Prostate gland (tissue), 2 donors: ENCODE measurements at regions not wholly inside any gene's neighbourhood (a gene's known extent, or its start where the extent isn't known, plus 50 kb on each side); places are given as distances from the start of the nearest gene placed in this dataset.

Experiments used
- DNase-seq: peaks from one replicate; pipeline ENCODE4 v3.0.0-alpha.2; 2019; ENCODE audit warnings: low spot score
- H3K27ac ChIP-seq, 2 donors: fragments of 200-600 bp; sonication (generic); 2 replicates each; pipeline ENCODE4 v1.5.1; 2017 to 2019
- H3K27me3 ChIP-seq: fragments of 200-600 bp; sonication (generic); replicated peaks from 2 replicates; pipeline ENCODE4 v1.5.1; 2019; ENCODE audit not compliant: insufficient read depth
- H3K36me3 ChIP-seq, 2 donors: fragments of 200-600 bp; sonication (generic); 1 replicate in 1 of 2; 2 replicates in 1 of 2; pipeline versions ENCODE4 v1.5.1 to v1.8.1; 2017 to 2019
- H3K4me1 ChIP-seq: fragments of 200-600 bp; sonication (generic); replicated peaks from 2 replicates; pipeline ENCODE4 v1.5.1; 2019
- H3K4me3 ChIP-seq, 2 donors: fragments of 200-600 bp; sonication (generic); 2 replicates each; pipeline ENCODE4 v1.5.1; 2017 to 2019
- H3K9me3 ChIP-seq: fragments of 200-600 bp; sonication (generic); 2 replicates; pipeline ENCODE4 v1.5.1; 2017
- POLR2A ChIP-seq: fragments of 450-650 bp; IDR thresholded peaks from one replicate; pipeline ENCODE4 v1.6.1; 2016; ENCODE audit warnings: antibody characterized with exemption, mild to moderate bottlenecking
- POLR2AphosphoS5 ChIP-seq: sonication (generic); formaldehyde crosslinking; IDR thresholded peaks from one replicate; pipeline ENCODE4 v1.6.1; 2017; ENCODE audit warnings: antibody characterized with exemption
- WGBS: methylation state at CpG from one replicate; pipeline ENCODE4 v1.1.5; 2018; 5-methylcytosine and 5-hydroxymethylcytosine counted together
- intact Hi-C: fragments of 100-400 bp; cut with DNase I; formaldehyde crosslinking; loops from one replicate; pipeline ENCODE4 v1.14.2; 2022
- TF ChIP-seq, protein P1 (sequence below), 4 experiments: fragments of 200-600 bp in 2 of 4; fragments of 450-650 bp in 2 of 4; sonication (generic) in 2 of 4; IDR thresholded peaks; 1 replicate in 3 of 4; 2 replicates in 1 of 4; pipeline ENCODE4 v1.5.1; 2016 to 2019; ENCODE audit warnings: antibody characterized with exemption in 4 of 4, mild to moderate bottlenecking in 2 of 4, moderate library complexity in 2 of 4

DNA sequence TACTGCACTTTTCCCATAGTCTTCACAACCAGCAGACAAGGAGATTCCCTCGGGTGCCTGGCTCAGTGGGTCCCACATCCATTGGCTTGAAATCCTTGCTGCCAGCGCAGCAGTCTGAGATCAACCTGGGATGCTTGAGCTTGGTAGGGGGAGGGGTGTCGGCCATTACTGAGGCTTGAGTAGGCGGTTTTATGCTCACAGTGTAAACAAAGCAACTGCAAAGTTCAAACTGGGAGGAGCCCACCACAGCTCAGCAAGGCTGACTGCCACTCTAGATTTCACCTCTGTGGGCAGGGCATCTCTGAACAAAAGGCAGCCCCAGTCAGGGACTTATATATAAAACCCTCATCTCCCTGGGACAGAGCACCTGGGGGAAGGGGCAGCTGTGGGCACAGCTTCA, 512.3 kb upstream of the MPDZ start:
- Histone ChIP-seq H3K27me3 (no peaks in the 10 kb centered on the region), H3K4me1 (no peaks in the 10 kb centered on the region), H3K4me3 (no peak overlapping the region), H3K36me3 (no peaks in the 10 kb centered on the region), H3K9me3 (no peaks in the 10 kb centered on the region), H3K27ac (no peak overlapping the region)
- no peak for DNase-seq
- TF ChIP-seq POLR2AphosphoS5, result no peak
- TF ChIP-seq POLR2A, result no peak
- intact Hi-C loops, result no loop called here
- WGBS, result 67% methylated on average over 4 of the region's 4 CpGs

GRCh38 chr9:13790055-13790454, 510.6 kb upstream of the MPDZ start:
- Histone ChIP-seq H3K9me3 (no peaks in the 10 kb centered on the region), H3K27ac (no peak overlapping the region), H3K36me3 (no peaks in the 10 kb centered on the region), H3K4me1 (no peaks in the 10 kb centered on the region), H3K27me3 (no peaks in the 10 kb centered on the region), H3K4me3 (no peak overlapping the region)
- TF ChIP-seq POLR2A (no peak), POLR2AphosphoS5 (no peak)
- TF ChIP-seq, protein P1, sequence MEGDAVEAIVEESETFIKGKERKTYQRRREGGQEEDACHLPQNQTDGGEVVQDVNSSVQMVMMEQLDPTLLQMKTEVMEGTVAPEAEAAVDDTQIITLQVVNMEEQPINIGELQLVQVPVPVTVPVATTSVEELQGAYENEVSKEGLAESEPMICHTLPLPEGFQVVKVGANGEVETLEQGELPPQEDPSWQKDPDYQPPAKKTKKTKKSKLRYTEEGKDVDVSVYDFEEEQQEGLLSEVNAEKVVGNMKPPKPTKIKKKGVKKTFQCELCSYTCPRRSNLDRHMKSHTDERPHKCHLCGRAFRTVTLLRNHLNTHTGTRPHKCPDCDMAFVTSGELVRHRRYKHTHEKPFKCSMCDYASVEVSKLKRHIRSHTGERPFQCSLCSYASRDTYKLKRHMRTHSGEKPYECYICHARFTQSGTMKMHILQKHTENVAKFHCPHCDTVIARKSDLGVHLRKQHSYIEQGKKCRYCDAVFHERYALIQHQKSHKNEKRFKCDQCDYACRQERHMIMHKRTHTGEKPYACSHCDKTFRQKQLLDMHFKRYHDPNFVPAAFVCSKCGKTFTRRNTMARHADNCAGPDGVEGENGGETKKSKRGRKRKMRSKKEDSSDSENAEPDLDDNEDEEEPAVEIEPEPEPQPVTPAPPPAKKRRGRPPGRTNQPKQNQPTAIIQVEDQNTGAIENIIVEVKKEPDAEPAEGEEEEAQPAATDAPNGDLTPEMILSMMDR (IDR thresholded peaks at IDR 0.05), result no peak
- no peak for DNase-seq
- intact Hi-C loops, result no loop called here
- 80% methylated on average over 2 of the region's 2 CpGs for WGBS

DNA sequence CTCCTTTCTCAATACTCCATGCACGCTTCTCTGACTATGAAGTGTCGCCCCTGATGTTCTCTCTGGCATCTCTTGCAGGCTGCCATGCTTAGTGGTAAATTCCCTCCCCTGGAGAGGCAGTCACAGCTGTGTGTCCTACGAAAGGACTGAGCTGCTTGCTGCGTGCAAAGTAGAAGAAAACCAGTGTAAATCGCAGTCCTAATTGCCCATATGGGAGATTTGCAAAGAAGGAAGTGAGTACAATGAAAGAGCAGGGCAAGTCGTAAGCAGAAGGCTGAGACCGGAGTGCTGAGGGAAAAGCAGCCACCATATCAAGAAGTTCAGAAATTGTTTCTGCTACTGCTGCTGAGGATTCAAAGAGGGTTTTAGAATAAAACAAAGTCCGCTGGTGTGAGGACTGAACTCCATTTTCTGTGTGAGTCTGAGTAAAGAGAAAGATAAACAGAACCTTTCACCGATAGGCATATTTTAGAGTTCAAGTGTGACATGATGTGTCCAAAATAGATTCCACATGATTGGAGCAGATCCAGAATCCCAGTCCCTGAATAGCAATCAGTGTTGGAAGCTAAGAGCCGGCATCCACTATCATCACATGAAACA, 507.8 kb upstream of the MPDZ start:
- H3K4me1 ChIP-seq, result no peaks in the 10 kb centered on the region
- H3K9me3 ChIP-seq, result no peaks in the 10 kb centered on the region
- no peak overlapping the region for H3K27ac ChIP-seq
- DNase-seq, result no peak
- WGBS, result 74% methylated on average over 10 of the region's 10 CpGs
- TF ChIP-seq POLR2A (no peak), POLR2AphosphoS5 (no peak)
- TF ChIP-seq, protein P1 (IDR thresholded peaks at IDR 0.05), result no peak
- intact Hi-C loops, result no loop called here
- H3K36me3 ChIP-seq, result no peaks in the 10 kb centered on the region
- H3K27me3 ChIP-seq, result no peaks in the 10 kb centered on the region
- H3K4me3 ChIP-seq, result no peak overlapping the region

GRCh38 chr9:13786711-13787110, 507.2 kb upstream of the MPDZ start:
- Histone ChIP-seq H3K36me3 (no peaks in the 10 kb centered on the region), H3K9me3 (no peaks in the 10 kb centered on the region), H3K27ac (no peak overlapping the region), H3K27me3 (no peaks in the 10 kb centered on the region), H3K4me1 (no peaks in the 10 kb centered on the region), H3K4me3 (no peak overlapping the region)
- intact Hi-C loops, result no loop called here
- TF ChIP-seq, protein P1 (IDR thresholded peaks at IDR 0.05), result no peak
- no peak for TF ChIP-seq POLR2A
- no peak for TF ChIP-seq POLR2AphosphoS5
- no peak for DNase-seq

- Histone ChIP-seq H3K9me3 (no peaks in the 10 kb centered on the region), H3K4me3 (no peak overlapping the region), H3K36me3 (no peaks in the 10 kb centered on the region), H3K27me3 (no peaks in the 10 kb centered on the region), H3K4me1 (no peaks in the 10 kb centered on the region), H3K27ac (no peak overlapping the region)
- intact Hi-C loops, result no loop called here
- no peak for DNase-seq
- TF ChIP-seq, protein P1 (IDR thresholded peaks at IDR 0.05), result no peak
- no peak for TF ChIP-seq POLR2A
- TF ChIP-seq POLR2AphosphoS5, result no peak
- 91% methylated on average over 7 of the region's 7 CpGs for WGBS
Observed at GRCh38 chr9:13786131-13786530, 506.6 kb upstream of the MPDZ start.
